ENCODE measurements at regions not wholly inside any gene's neighbourhood (a gene's known extent, or its start where the extent isn't known, plus 50 kb on each side); places are given as distances from the start of the nearest gene placed in this dataset.
"Not testable (repeated sequence)": the region's sequence is repeated elsewhere in the genome, so short reads cannot be mapped to it uniquely, and the experiment has no call there.

GRCh38 chr1:220942278-220942677, 63.0 kb downstream of the HLX start:
- H3K4me3 ChIP-seq: no peak overlapping the region
- no peak overlapping the region for H3K27ac ChIP-seq
- intact Hi-C loops (cut with DNase I; ENCODE audit: low total_unique reads): no loop called here
- H3K9me3 ChIP-seq: no peaks in the 10 kb centered on the region
- no peaks in the 10 kb centered on the region for H3K4me1 ChIP-seq
- H3K27me3 ChIP-seq: no peaks in the 10 kb centered on the region
- no peaks in the 10 kb centered on the region for H3K36me3 ChIP-seq
- TF ChIP-seq, protein P1, sequence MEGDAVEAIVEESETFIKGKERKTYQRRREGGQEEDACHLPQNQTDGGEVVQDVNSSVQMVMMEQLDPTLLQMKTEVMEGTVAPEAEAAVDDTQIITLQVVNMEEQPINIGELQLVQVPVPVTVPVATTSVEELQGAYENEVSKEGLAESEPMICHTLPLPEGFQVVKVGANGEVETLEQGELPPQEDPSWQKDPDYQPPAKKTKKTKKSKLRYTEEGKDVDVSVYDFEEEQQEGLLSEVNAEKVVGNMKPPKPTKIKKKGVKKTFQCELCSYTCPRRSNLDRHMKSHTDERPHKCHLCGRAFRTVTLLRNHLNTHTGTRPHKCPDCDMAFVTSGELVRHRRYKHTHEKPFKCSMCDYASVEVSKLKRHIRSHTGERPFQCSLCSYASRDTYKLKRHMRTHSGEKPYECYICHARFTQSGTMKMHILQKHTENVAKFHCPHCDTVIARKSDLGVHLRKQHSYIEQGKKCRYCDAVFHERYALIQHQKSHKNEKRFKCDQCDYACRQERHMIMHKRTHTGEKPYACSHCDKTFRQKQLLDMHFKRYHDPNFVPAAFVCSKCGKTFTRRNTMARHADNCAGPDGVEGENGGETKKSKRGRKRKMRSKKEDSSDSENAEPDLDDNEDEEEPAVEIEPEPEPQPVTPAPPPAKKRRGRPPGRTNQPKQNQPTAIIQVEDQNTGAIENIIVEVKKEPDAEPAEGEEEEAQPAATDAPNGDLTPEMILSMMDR (IDR thresholded peaks at IDR 0.05): no peak
- no peak for DNase-seq

- H3K4me3 ChIP-seq; H3K4me1 ChIP-seq; H3K9me3 ChIP-seq; intact Hi-C loops (cut with DNase I; ENCODE audit: low total_unique reads); H3K27me3 ChIP-seq; H3K27ac ChIP-seq; DNase-seq; H3K36me3 ChIP-seq: not testable (repeated sequence)
These were observed 63.7 kb downstream of the HLX start for GRCh38 chr1:220942914-220943313.

- H3K4me1 ChIP-seq: no peaks in the 10 kb centered on the region
- H3K27ac ChIP-seq: no peak overlapping the region
- intact Hi-C loops (cut with DNase I; ENCODE audit: low total_unique reads): no loop called here
- H3K27me3 ChIP-seq: no peaks in the 10 kb centered on the region
- no peaks in the 10 kb centered on the region for H3K36me3 ChIP-seq
- H3K9me3 ChIP-seq: no peaks in the 10 kb centered on the region
- no peak for DNase-seq
- no peak overlapping the region for H3K4me3 ChIP-seq
- TF ChIP-seq, protein P1 (IDR thresholded peaks at IDR 0.05): no peak
These were observed 64.2 kb downstream of the HLX start for GRCh38 chr1:220943319-220943996.

GRCh38 chr1:220950576-220950975, 71.3 kb downstream of the HLX start:
- Histone ChIP-seq H3K9me3 (peaks cover 0 to 23% (median 10%) of the 10 kb centered on the region in 3 donors), H3K4me1 (no peaks in the 10 kb centered on the region), H3K27me3 (no peaks in the 10 kb centered on the region), H3K36me3 (no peaks in the 10 kb centered on the region), H3K27ac (no peak overlapping the region), H3K4me3 (no peak overlapping the region)
- intact Hi-C loops (cut with DNase I; ENCODE audit: low total_unique reads): no loop called here
- DNase-seq: no peak
- TF ChIP-seq, protein P1 (IDR thresholded peaks at IDR 0.05): no peak

- no peak for DNase-seq
- intact Hi-C loops (cut with DNase I; ENCODE audit: low total_unique reads): no loop called here
- TF ChIP-seq, protein P1 (IDR thresholded peaks at IDR 0.05): no peak
These were observed 73.9 kb downstream of the HLX start for GRCh38 chr1:220952961-220953643.

GRCh38 chr1:220954321-220955075, 75.3 kb downstream of the HLX start:
- no peaks in the 10 kb centered on the region for H3K27me3 ChIP-seq
- peaks cover 0 to 16% (median 10%) of the 10 kb centered on the region in 3 donors for H3K9me3 ChIP-seq
- no peak overlapping the region for H3K4me3 ChIP-seq
- intact Hi-C loops (cut with DNase I; ENCODE audit: low total_unique reads): no loop called here
- no peaks in the 10 kb centered on the region for H3K4me1 ChIP-seq
- H3K36me3 ChIP-seq: no peaks in the 10 kb centered on the region
- no peak for DNase-seq
- TF ChIP-seq, protein P1 (IDR thresholded peaks at IDR 0.05): no peak
- H3K27ac ChIP-seq: no peak overlapping the region

More at GRCh38 chr1:220952961-220953643, 73.9 kb downstream of the HLX start:
- H3K27me3 ChIP-seq: no peaks in the 10 kb centered on the region
- peaks cover 0 to 23% (median 10%) of the 10 kb centered on the region in 3 donors for H3K9me3 ChIP-seq
- H3K36me3 ChIP-seq: no peaks in the 10 kb centered on the region
- no peak overlapping the region for H3K4me3 ChIP-seq
- no peak overlapping the region for H3K27ac ChIP-seq
- no peaks in the 10 kb centered on the region for H3K4me1 ChIP-seq
